Limb (tissue), 2 donors: ENCODE measurements at regions not wholly inside any gene's neighbourhood (a gene's known extent, or its start where the extent isn't known, plus 50 kb on each side); places are given as distances from the start of the nearest gene placed in this dataset.

ENCODE experiments used
- DNase-seq, 2 donors: peaks; one replicate each; pipeline ENCODE4 v3.0.0-alpha.2; 2016; ENCODE audit errors: extremely low spot score in 2 of 2

- no peak for DNase-seq
Observed at GRCh38 chr3:5613599-5613998, 426.1 kb downstream of the EDEM1 start.

DNA sequence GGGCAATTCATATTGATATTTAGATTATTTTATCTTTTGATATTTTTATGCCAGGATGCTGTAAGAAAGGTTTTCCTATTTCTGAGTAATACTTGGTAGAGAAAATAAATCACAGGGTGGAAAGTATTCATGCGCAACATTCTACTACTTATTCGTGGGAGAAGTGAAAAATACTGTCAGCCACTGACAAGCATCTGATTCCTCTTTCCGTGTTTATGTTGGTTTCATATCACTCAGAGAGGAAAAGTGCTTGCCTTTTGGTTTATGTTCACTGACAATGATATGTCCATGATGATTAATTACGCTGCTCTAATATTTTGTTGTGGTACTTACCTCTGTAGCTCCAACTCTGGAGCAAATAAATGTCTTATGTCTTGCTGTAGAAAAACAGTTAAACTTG is 429.4 kb downstream of the EDEM1 start:
- DNase-seq, result no peak

- DNase-seq, result no peak
Observed at GRCh38 chr3:5618170-5618569, 430.7 kb downstream of the EDEM1 start.

DNA sequence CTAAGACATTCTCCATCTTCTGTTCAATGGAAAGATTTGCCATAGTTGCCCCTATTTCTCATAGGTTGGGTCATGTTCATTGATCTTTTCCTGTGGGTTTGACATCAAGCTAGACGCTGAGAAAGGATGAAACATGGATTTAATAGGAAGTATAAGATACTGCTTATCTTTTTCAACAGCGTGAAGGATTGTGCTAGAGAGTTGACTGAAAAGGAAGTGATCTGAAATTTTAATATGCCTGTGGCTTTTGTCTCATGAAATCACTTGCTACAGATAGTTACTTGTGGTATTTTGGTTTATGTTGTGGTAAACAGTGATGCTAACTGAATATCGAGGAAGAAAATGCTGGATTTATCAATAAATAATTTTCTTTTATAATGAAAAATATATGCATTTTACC is 442.9 kb downstream of the EDEM1 start:
- DNase-seq, result no peak

DNA sequence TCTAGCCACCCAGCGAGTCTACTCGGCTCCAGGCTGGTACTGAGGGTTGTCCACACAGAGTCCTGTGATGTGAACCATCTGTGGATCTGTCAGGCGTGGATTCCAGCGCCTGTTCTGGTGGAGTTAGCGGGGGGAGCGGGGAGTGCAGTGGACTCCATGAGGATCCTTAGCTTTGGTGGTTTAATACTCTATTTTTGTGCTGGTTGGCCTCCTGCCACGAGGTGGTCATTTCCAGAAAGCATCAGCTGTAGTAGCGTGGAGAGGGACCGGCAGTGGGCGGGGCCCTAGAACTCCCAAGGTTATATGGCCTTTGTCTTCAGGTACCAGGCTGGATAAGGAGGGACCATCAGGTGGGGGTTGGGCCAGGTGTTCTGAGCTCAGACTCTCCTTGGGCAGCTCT is 446.5 kb downstream of the EDEM1 start:
- no peak for DNase-seq

GRCh38 chr3:5634411-5634810 is 446.9 kb downstream of the EDEM1 start:
- DNase-seq, result no peak

DNA sequence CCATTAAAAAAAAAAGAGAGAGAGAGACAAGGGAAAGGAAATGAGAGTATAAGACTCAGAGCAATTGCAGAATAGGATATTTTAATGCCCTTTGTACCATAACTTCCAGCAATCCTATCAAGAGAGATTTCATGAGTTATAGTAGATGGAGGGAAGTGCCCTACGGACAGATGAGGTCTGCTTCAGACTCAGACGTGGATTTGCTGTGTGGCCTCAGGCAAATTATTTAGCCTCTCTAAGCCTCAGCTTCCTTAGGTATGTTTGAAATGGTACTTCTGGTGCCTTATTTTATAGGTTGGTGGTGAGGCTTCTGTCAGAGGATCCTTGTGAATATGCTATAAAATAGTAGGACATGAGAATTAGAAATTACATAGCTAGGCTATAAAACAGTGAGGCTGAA is 448.2 kb downstream of the EDEM1 start:
- DNase-seq, result no peak

GRCh38 chr3:5638550-5638949 is 451.0 kb downstream of the EDEM1 start:
- DNase-seq, result no peak

DNA sequence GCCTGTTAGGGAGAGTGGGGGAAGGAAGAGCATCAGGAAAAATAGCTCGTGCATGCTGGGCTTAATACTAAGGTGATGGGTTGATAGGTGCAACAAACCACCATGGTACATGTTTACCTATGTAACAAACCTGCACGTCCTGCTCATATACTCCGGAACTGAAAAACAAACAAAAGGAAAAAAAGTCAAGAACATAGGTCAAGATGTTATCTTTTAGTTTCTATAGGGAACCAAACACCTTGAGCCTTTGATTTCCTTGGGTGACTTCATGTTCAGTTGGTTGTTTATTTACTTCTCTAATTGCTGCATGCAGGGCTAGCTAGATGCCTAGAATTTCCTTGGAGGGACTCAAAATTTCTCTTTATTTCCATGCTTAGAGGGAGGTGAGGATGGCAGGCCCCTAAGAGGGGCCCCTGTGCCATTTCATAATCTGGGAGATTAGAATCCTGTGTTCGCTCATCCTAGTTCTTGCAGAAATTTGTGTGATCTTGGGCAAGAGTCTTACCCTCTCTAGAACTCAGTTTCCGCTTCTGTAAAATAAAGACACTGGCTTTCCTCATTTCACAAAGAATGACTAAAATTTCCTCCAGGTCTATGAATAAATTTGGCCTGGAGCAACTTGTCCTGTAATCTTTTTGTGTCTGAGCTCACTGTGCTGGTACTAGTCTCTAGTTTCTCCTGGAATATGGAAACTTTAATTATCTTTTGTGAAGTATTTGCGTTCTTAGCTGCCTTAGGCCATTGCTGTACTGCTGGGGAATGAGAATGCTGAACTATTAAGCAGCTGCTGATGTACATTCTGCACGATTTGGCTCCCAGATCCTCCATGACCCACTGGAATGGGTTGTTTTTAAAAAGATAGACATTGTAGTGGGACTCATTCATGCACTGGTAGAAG is 457.5 kb downstream of the EDEM1 start:
- no peak for DNase-seq

DNA sequence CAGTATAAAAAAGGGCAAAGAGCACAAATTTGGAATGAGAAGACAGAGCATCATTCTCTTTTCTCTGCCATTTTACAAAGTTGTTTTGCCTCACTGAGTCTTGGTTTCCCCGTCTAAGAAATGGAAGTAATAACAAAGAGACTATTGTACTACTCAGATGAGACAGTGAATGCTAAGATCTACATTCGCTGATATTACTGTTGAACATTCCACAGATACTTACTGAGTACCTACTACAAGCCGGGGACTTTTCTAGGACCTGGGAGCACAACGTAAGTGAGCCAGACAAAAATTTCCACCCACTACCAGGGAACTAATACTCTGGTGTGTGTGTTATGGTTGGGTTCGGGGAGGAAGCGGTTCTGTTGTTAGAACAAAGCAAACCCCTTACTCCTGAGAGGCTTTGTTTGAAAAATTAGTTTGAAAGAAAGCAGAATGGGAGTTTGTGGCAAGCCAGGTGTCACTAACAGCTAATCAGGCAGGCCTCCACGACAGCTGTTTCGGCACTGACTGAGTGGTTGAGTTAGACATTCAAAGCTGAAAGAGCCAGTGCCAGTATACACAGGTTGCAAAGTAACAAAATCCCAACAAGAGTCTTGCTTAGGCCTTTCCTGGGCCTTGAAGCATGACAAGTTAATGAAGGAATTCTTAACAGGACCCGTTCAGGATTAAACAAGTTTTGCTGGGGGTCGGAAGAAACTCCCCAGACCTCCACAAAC is 458.3 kb downstream of the EDEM1 start:
- DNase-seq, result no peak

DNA sequence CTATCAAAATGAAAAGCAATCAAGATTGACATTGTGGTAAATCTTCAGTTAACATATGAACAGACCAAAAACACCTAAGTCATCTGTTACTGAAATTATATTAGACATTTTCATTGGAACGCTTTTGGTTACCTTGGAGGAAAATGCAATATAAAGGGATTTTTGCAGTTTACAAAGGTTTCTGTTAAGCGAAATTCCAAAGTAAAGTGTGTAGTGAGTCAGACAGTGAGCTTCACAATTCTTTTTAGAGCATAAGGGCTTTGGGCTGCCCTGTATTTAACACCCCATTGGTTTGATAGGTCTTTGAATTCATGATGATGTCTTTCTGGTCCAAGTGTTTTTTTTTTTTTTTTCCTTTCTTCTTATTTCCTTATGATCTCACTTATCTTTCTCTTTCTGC is 462.8 kb downstream of the EDEM1 start:
- DNase-seq, result no peak

GRCh38 chr3:5651351-5651750 is 463.8 kb downstream of the EDEM1 start:
- no peak for DNase-seq

GRCh38 chr3:5653426-5654143 is 466.1 kb downstream of the EDEM1 start:
- no peak for DNase-seq

DNA sequence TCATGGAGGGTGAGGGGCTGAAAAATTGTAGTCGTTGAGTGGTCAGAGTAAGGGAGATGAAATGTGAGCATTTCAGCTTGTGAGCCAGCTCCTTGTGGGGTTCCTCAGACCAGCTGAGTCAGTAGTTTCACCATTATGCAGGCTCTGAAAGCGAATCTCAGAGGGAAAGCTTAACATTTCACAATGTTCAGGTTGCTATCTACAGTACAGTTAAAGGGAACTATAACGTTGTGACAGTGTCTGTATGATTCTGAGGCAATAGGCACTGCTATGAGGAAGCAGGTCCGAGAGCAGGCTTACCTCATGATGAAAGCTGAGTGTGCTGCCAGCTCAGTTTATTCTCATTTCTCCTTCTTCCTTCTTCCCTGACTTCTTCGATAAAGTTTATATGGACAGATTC is 469.6 kb downstream of the EDEM1 start:
- DNase-seq, result no peak

GRCh38 chr3:5663601-5664000 is 476.1 kb downstream of the EDEM1 start:
- DNase-seq, result no peak

DNA sequence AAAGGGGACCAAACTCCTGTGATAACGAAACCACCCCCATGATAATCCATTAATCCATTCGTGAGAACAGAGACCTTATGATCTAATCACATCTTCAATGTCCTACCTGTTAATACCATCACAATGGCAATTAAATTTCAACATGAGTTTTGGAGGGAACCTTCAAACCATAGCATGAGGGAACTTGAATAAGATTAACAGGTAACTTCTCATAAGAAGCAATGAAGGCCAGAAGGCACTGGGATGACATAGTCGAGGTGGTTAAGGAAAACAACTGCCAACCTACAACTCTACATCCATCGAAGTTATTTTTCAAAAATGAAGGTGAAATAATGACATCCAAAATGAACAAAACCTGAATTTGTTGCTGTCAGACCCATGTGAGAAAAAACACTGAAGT is 478.9 kb downstream of the EDEM1 start:
- DNase-seq, result no peak

DNA sequence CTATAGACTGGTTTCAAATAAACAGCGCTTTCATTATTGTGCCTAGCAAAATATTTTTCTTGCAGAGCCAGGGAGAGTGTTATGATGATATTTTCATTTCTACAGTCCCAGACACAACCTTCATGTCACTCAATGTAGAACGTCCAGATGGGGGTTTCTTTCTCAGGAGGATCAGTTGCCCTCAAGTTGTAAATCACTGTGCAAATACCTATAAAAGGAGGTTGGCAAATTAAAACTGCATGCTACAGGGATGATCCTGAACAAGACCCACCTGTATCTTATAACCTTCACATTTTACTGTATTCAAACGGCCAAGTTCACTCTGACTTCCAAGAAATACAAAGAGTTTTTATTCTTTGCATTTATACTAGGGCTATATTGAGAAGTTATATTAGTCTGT is 486.0 kb downstream of the EDEM1 start:
- DNase-seq, result no peak

GRCh38 chr3:5675319-5675718 is 487.8 kb downstream of the EDEM1 start:
- no peak for DNase-seq

- no peak for DNase-seq
Observed at GRCh38 chr3:5677555-5677954, 490.0 kb downstream of the EDEM1 start.

GRCh38 chr3:5678248-5678647 is 490.7 kb downstream of the EDEM1 start:
- DNase-seq, result no peak

DNA sequence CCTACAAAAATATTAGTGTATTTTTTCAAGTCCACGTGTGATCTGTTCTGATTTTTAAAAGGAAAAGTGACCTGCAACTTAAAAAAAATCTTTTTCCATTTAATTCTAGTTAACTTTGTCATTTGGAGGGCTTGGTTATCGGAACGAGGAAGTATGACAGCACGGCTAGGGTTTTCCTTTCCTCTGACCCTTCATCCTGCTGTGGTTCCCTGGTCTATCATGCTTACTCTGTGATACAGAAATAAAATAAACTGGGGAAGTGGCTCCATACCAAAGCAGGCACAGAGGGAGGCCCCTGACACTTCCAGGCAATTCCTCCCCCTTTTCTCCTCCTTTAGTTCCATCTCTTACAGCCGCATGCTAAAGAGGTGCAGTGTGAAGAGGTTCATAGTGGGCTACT is 491.3 kb downstream of the EDEM1 start:
- no peak for DNase-seq

DNA sequence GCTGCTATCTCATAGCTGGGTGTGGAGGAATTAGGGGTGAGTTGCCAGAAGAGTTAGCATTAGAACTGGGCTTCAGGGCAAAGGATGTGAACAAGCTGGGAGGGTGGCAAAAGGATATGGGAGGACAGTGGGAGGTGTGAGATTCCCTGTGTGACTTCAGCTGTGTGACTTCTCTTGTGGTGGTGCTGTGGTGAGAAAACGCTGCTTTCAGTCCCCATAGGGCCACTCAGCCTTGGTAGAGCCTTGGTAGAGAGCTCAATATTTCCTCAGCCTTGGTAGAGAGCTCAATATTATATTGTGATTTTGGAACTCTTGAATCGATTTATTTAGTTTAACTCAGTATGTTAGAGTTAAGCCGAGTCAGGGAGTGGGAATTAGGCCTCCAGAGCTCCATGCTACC is 499.7 kb downstream of the EDEM1 start:
- DNase-seq, result no peak
